ENCODE measurements at regions not wholly inside any gene's neighbourhood (a gene's known extent, or its start where the extent isn't known, plus 50 kb on each side); places are given as distances from the start of the nearest gene placed in this dataset.

DNA sequence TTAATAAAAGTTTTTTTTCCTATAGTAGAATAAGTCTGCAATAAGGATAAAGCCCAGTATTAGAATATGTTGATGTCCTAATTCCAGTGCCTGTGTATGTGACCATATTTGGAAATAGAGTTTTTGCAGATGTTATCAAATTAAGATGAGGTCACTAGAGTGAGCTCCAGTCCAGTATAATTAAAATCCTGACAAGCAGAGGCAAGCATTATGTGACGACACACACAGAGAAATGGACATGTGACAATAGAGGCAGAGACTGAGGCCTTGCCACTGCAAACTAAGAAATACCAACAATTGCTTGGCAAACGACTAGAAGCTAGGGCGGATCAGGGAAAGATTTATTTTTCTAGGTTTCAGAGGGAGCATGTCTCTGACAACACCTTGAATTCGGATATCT, 216.4 kb upstream of the CYLC2 start:
- intact Hi-C loops (cut with micrococcal nuclease; ENCODE audit: unreplicated experiment) (no loop called here), in situ Hi-C loops (cut with HindIII; ENCODE audit: low pct_unique_long_range_greater_than_20kb, low sequenced_read_pairs) (no loop called here)
- POLR2A ChIA-PET, result no interaction called here
- Histone ChIP-seq H3K27ac (ENCODE audit: low read length) (no peak overlapping the region), H3K36me3 (ENCODE audit: control insufficient read depth, insufficient read depth, low read length) (no peaks in the 10 kb centered on the region), H3K9me3 (ENCODE audit: control insufficient read depth, insufficient read depth, low read depth, low read length) (no peaks in the 10 kb centered on the region), H3K4me3 (ENCODE audit: low read depth in 2 of 2, low read length in 2 of 2) (no peak overlapping the region), H3K27me3 (ENCODE audit: control insufficient read depth, insufficient read depth, low read length) (no peaks in the 10 kb centered on the region), H3K4me1 (ENCODE audit: control insufficient read depth, insufficient read depth, low read length) (no peaks in the 10 kb centered on the region)
- TF ChIP-seq SIN3A (IDR thresholded peaks at IDR 0.05; ENCODE audit: borderline replicate concordance, insufficient read depth, low read depth, low read length) (no peak), POLR2AphosphoS5 (IDR thresholded peaks at IDR 0.05; ENCODE audit: low read depth, low read length) (no peak), TCF7L2 (IDR thresholded peaks at IDR 0.05; ENCODE audit: low read depth, low read length) (no peak)
- TF ChIP-seq, protein P1, sequence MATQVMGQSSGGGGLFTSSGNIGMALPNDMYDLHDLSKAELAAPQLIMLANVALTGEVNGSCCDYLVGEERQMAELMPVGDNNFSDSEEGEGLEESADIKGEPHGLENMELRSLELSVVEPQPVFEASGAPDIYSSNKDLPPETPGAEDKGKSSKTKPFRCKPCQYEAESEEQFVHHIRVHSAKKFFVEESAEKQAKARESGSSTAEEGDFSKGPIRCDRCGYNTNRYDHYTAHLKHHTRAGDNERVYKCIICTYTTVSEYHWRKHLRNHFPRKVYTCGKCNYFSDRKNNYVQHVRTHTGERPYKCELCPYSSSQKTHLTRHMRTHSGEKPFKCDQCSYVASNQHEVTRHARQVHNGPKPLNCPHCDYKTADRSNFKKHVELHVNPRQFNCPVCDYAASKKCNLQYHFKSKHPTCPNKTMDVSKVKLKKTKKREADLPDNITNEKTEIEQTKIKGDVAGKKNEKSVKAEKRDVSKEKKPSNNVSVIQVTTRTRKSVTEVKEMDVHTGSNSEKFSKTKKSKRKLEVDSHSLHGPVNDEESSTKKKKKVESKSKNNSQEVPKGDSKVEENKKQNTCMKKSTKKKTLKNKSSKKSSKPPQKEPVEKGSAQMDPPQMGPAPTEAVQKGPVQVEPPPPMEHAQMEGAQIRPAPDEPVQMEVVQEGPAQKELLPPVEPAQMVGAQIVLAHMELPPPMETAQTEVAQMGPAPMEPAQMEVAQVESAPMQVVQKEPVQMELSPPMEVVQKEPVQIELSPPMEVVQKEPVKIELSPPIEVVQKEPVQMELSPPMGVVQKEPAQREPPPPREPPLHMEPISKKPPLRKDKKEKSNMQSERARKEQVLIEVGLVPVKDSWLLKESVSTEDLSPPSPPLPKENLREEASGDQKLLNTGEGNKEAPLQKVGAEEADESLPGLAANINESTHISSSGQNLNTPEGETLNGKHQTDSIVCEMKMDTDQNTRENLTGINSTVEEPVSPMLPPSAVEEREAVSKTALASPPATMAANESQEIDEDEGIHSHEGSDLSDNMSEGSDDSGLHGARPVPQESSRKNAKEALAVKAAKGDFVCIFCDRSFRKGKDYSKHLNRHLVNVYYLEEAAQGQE (IDR thresholded peaks at IDR 0.05; ENCODE audit: insufficient read depth in 1 of 2, low read depth in 2 of 2, low read length in 1 of 2), result no peak
- TF ChIP-seq, protein P2, sequence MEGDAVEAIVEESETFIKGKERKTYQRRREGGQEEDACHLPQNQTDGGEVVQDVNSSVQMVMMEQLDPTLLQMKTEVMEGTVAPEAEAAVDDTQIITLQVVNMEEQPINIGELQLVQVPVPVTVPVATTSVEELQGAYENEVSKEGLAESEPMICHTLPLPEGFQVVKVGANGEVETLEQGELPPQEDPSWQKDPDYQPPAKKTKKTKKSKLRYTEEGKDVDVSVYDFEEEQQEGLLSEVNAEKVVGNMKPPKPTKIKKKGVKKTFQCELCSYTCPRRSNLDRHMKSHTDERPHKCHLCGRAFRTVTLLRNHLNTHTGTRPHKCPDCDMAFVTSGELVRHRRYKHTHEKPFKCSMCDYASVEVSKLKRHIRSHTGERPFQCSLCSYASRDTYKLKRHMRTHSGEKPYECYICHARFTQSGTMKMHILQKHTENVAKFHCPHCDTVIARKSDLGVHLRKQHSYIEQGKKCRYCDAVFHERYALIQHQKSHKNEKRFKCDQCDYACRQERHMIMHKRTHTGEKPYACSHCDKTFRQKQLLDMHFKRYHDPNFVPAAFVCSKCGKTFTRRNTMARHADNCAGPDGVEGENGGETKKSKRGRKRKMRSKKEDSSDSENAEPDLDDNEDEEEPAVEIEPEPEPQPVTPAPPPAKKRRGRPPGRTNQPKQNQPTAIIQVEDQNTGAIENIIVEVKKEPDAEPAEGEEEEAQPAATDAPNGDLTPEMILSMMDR (IDR thresholded peaks at IDR 0.05), result no peak
- CTCF ChIA-PET, result no interaction called here
- DNase-seq (ENCODE audit: low read depth, low spot score), result no peak
- no peak for ATAC-seq
- BruUV-seq (replicated peaks), result no TSS peak

GRCh38 chr9:102770704-102771103, 224.4 kb upstream of the CYLC2 start:
- DNase-seq (ENCODE audit: low read depth, low spot score) (no peak), ATAC-seq (no peak)
- TF ChIP-seq, protein P1 (IDR thresholded peaks at IDR 0.05; ENCODE audit: insufficient read depth in 1 of 2, low read depth in 2 of 2, low read length in 1 of 2), result no peak
- TF ChIP-seq TCF7L2 (IDR thresholded peaks at IDR 0.05; ENCODE audit: low read depth, low read length) (no peak), POLR2AphosphoS5 (IDR thresholded peaks at IDR 0.05; ENCODE audit: low read depth, low read length) (no peak)
- TF ChIP-seq, protein P2 (IDR thresholded peaks at IDR 0.05), result no peak
- Histone ChIP-seq H3K4me3 (ENCODE audit: low read depth in 2 of 2, low read length in 2 of 2) (no peak overlapping the region), H3K9me3 (ENCODE audit: control insufficient read depth, insufficient read depth, low read depth, low read length) (no peaks in the 10 kb centered on the region), H3K36me3 (ENCODE audit: control insufficient read depth, insufficient read depth, low read length) (no peaks in the 10 kb centered on the region), H3K27me3 (ENCODE audit: control insufficient read depth, insufficient read depth, low read length) (no peaks in the 10 kb centered on the region), H3K27ac (ENCODE audit: low read length) (no peak overlapping the region), H3K4me1 (ENCODE audit: control insufficient read depth, insufficient read depth, low read length) (no peaks in the 10 kb centered on the region)
- in situ Hi-C loops (cut with HindIII; ENCODE audit: low pct_unique_long_range_greater_than_20kb, low sequenced_read_pairs), result no loop called here
- intact Hi-C loops (cut with micrococcal nuclease; ENCODE audit: unreplicated experiment), result no loop called here
- CTCF ChIA-PET, result no interaction called here
- no TSS peak for BruUV-seq (replicated peaks)
- POLR2A ChIA-PET, result no interaction called here
